Neural progenitor cell (in vitro differentiated cells): ENCODE measurements at regions not wholly inside any gene's neighbourhood (a gene's known extent, or its start where the extent isn't known, plus 50 kb on each side); places are given as distances from the start of the nearest gene placed in this dataset.

ENCODE experiments used
- DNase-seq: peaks from one replicate; pipeline ENCODE4 v3.0.0-alpha.2; 2016; ENCODE audit warnings: low spot score
- H2AFZ ChIP-seq: fragments of 200-600 bp; sonication (generic); replicated peaks from 2 replicates; pipeline ENCODE4 v1.6.1; 2016; ENCODE audit warnings: antibody characterized with exemption
- H3F3A ChIP-seq: fragments of 200-600 bp; sonication (generic); 2 replicates; pipeline ENCODE4 v1.6.1; 2016; ENCODE audit warnings: antibody characterized with exemption, low read depth
- H3K27ac ChIP-seq: fragments of 200-600 bp; sonication (generic); 2 replicates; pipeline ENCODE4 v1.5.1; 2016; ENCODE audit warnings: mild to moderate bottlenecking
- H3K27me3 ChIP-seq: fragments of 200-600 bp; sonication (generic); 2 replicates; pipeline ENCODE4 v1.6.1; 2016; ENCODE audit warnings: mild to moderate bottlenecking, moderate library complexity
- H3K36me3 ChIP-seq: fragments of 200-600 bp; sonication (generic); 2 replicates; pipeline ENCODE4 v1.5.1; 2016
- H3K4me1 ChIP-seq: fragments of 200-600 bp; sonication (generic); 2 replicates; pipeline ENCODE4 v1.6.1; 2016; ENCODE audit warnings: mixed run types
- H3K4me2 ChIP-seq: fragments of 200-600 bp; sonication (generic); 2 replicates; pipeline ENCODE4 v1.6.1; 2016
- H3K4me3 ChIP-seq: fragments of 200-600 bp; sonication (generic); 2 replicates; pipeline ENCODE4 v1.5.1; 2016
- H3K79me2 ChIP-seq: fragments of 200-600 bp; sonication (generic); 2 replicates; pipeline ENCODE4 v1.6.1; 2016; ENCODE audit warnings: low read depth
- H3K9ac ChIP-seq: fragments of 200-600 bp; sonication (generic); 2 replicates; pipeline ENCODE4 v1.6.1; 2016
- H3K9me3 ChIP-seq: fragments of 200-600 bp; sonication (generic); 2 replicates; pipeline ENCODE4 v1.5.1; 2016; ENCODE audit warnings: low read depth
- H4K20me1 ChIP-seq: fragments of 200-600 bp; sonication (generic); 2 replicates; pipeline ENCODE4 v1.6.1; 2016; ENCODE audit warnings: low read depth
- H3K27ac Mint-ChIP-seq: 3 replicates; pipeline ENCODE4 v1.8.0; 2021; ENCODE audit warnings: mixed read lengths
- H3K27me3 Mint-ChIP-seq: 2 replicates; pipeline ENCODE4 v1.8.0; 2022; ENCODE audit warnings: low read depth, mild to moderate bottlenecking, inconsistent platforms, moderate library complexity, mixed read lengths; ENCODE audit not compliant: insufficient read depth
- H3K36me3 Mint-ChIP-seq: 3 replicates; pipeline ENCODE4 v1.8.0; 2021; ENCODE audit warnings: mixed read lengths
- H3K4me1 Mint-ChIP-seq: 3 replicates; pipeline ENCODE4 v1.8.0; 2021; ENCODE audit warnings: mixed read lengths
- H3K4me3 Mint-ChIP-seq: 3 replicates; pipeline ENCODE4 v1.8.0; 2021; ENCODE audit warnings: mild to moderate bottlenecking, moderate library complexity, mixed read lengths
- H3K9me3 Mint-ChIP-seq: 3 replicates; pipeline ENCODE4 v1.8.0; 2020; ENCODE audit warnings: mixed read lengths
- EZH2 ChIP-seq: fragments of 200-600 bp; sonication (generic); IDR thresholded peaks from 2 replicates; pipeline ENCODE4 v1.6.1; 2017; ENCODE audit warnings: antibody characterized with exemption, mild to moderate bottlenecking, moderate library complexity
- EZH2phosphoT487 ChIP-seq: fragments of 200-600 bp; sonication (generic); IDR thresholded peaks from 2 replicates; pipeline ENCODE4 v1.6.1; 2017; ENCODE audit warnings: antibody characterized with exemption
- TF ChIP-seq, protein P1 (sequence below): fragments of 200-600 bp; sonication (generic); IDR thresholded peaks from 2 replicates; pipeline ENCODE4 v1.5.1; 2017; ENCODE audit warnings: antibody characterized with exemption, mild to moderate bottlenecking

DNA sequence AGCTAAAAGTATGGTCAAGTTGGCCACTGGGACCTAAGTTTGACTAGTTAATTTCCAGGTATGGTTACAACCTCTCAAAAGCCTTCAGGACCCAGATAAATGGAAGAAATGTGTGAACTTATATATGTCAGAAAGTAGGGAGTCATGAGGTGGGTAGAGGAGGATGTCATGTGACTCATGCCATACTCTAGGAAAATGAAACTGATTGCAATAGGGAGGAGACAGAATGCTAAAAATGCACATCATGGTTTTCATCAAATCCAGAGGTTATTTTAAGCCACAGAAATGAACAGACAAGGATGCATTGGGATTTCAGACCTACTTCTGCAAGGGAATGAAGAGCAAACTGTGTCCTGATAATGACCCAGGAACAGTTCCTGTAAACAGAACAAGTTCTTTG, 310.0 kb downstream of the EDEM1 start:
- H3K36me3 Mint-ChIP-seq, result no peaks in the 10 kb centered on the region
- Histone ChIP-seq H3K4me2 (no peak overlapping the region), H4K20me1 (no peaks in the 10 kb centered on the region), H3K9me3 (no peaks in the 10 kb centered on the region), H3K79me2 (no peaks in the 10 kb centered on the region), H3K36me3 (no peaks in the 10 kb centered on the region), H3F3A (no peaks in the 10 kb centered on the region), H3K9ac (no peak overlapping the region), H2AFZ (no peak overlapping the region), H3K4me3 (no peak overlapping the region), H3K4me1 (no peaks in the 10 kb centered on the region), H3K27ac (no peak overlapping the region), H3K27me3 (no peaks in the 10 kb centered on the region)
- DNase-seq, result no peak
- no peaks in the 10 kb centered on the region for H3K27me3 Mint-ChIP-seq
- no peak overlapping the region for H3K27ac Mint-ChIP-seq
- TF ChIP-seq EZH2 (no peak), EZH2phosphoT487 (no peak)
- TF ChIP-seq, protein P1, sequence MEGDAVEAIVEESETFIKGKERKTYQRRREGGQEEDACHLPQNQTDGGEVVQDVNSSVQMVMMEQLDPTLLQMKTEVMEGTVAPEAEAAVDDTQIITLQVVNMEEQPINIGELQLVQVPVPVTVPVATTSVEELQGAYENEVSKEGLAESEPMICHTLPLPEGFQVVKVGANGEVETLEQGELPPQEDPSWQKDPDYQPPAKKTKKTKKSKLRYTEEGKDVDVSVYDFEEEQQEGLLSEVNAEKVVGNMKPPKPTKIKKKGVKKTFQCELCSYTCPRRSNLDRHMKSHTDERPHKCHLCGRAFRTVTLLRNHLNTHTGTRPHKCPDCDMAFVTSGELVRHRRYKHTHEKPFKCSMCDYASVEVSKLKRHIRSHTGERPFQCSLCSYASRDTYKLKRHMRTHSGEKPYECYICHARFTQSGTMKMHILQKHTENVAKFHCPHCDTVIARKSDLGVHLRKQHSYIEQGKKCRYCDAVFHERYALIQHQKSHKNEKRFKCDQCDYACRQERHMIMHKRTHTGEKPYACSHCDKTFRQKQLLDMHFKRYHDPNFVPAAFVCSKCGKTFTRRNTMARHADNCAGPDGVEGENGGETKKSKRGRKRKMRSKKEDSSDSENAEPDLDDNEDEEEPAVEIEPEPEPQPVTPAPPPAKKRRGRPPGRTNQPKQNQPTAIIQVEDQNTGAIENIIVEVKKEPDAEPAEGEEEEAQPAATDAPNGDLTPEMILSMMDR, result no peak
- H3K9me3 Mint-ChIP-seq, result no peaks in the 10 kb centered on the region
- H3K4me3 Mint-ChIP-seq, result no peak overlapping the region
- H3K4me1 Mint-ChIP-seq, result no peaks in the 10 kb centered on the region

DNA sequence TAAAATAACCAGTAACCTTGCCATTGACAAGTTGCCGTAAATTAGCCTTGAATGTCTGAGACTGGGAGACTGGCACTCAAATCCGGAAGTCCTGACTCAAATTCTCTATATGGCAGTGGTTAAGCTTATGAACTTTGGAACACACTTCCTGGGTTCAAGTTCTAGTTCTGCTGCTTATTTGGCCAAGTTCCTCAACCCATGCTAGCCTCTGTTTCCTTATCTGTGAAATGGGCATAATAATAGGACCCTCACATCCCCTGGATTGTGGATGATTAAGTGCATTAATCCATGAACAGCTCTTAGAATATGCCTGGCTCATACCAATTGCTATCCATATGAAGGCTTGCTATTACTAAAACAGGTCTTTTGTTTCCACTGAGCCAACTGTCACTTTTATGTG, 311.5 kb downstream of the EDEM1 start:
- H3K4me2 ChIP-seq, result no peak overlapping the region
- no peaks in the 10 kb centered on the region for H3K79me2 ChIP-seq
- no peaks in the 10 kb centered on the region for H3K4me1 ChIP-seq
- H3K9me3 Mint-ChIP-seq, result no peaks in the 10 kb centered on the region
- no peak overlapping the region for H3K27ac ChIP-seq
- H3K9ac ChIP-seq, result no peak overlapping the region
- H3K27me3 Mint-ChIP-seq, result no peaks in the 10 kb centered on the region
- no peak overlapping the region for H2AFZ ChIP-seq
- DNase-seq, result no peak
- H3K36me3 ChIP-seq, result no peaks in the 10 kb centered on the region
- no peak overlapping the region for H3K4me3 ChIP-seq
- H3K4me1 Mint-ChIP-seq, result no peaks in the 10 kb centered on the region
- no peaks in the 10 kb centered on the region for H3F3A ChIP-seq
- H3K27me3 ChIP-seq, result no peaks in the 10 kb centered on the region
- H3K9me3 ChIP-seq, result no peaks in the 10 kb centered on the region
- no peak overlapping the region for H3K4me3 Mint-ChIP-seq
- no peak overlapping the region for H3K27ac Mint-ChIP-seq
- TF ChIP-seq EZH2phosphoT487 (no peak), EZH2 (no peak)
- TF ChIP-seq, protein P1, result no peak
- no peaks in the 10 kb centered on the region for H3K36me3 Mint-ChIP-seq
- H4K20me1 ChIP-seq, result no peaks in the 10 kb centered on the region

DNA sequence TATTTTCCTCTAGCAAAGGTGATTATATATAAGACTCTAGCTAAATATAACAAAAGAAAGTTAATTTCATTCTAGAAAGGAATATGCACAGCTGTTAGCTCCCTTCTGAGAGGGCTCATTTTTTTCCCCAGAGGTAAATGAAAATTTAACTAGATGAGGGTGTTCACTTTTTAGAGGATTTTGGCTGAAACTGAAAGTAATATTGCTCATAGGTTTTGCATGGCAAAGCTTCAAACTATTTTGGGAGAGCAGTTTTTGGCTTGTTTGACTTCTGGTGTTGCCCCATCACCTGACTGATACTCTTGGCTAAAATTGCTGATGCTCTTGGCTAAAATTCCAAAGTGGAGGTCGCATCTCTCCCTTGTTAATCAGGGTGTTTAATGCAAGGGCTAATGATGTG, 311.9 kb downstream of the EDEM1 start:
- H3K4me1 Mint-ChIP-seq, result no peaks in the 10 kb centered on the region
- H3K27ac Mint-ChIP-seq, result no peak overlapping the region
- H3K27me3 Mint-ChIP-seq, result no peaks in the 10 kb centered on the region
- no peak overlapping the region for H3K9ac ChIP-seq
- H3K9me3 ChIP-seq, result no peaks in the 10 kb centered on the region
- H3K36me3 ChIP-seq, result no peaks in the 10 kb centered on the region
- no peak overlapping the region for H2AFZ ChIP-seq
- H3F3A ChIP-seq, result no peaks in the 10 kb centered on the region
- H3K27ac ChIP-seq, result no peak overlapping the region
- no peak overlapping the region for H3K4me3 Mint-ChIP-seq
- no peaks in the 10 kb centered on the region for H3K27me3 ChIP-seq
- H3K79me2 ChIP-seq, result no peaks in the 10 kb centered on the region
- no peaks in the 10 kb centered on the region for H3K4me1 ChIP-seq
- no peaks in the 10 kb centered on the region for H3K36me3 Mint-ChIP-seq
- no peaks in the 10 kb centered on the region for H3K9me3 Mint-ChIP-seq
- H3K4me2 ChIP-seq, result no peak overlapping the region
- DNase-seq, result no peak
- H4K20me1 ChIP-seq, result no peaks in the 10 kb centered on the region
- TF ChIP-seq EZH2phosphoT487, result no peak
- TF ChIP-seq, protein P1, result no peak
- TF ChIP-seq EZH2, result no peak
- H3K4me3 ChIP-seq, result no peak overlapping the region

DNA sequence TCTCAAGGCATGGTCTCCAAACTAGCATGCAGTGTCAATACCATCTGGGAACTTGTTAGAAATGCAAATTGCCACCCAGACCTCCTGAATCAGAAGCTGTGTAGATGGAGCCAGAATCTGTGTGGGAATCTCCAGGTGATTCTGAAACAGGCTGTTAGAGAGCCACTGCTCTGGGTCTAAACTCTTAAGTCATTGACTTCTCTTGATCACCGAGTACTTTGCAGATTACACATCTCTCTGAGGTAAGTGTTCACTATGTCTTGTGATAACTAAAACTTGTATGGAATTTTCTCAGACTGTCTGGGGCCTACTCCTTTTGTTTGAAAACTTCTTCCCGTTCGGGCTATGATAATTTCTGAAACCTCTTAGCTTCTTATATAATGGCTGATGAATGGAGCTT, 315.6 kb downstream of the EDEM1 start:
- H3K36me3 ChIP-seq, result no peaks in the 10 kb centered on the region
- H3K9me3 Mint-ChIP-seq, result peaks cover 2% of the 10 kb centered on the region
- H3K9ac ChIP-seq, result no peak overlapping the region
- no peaks in the 10 kb centered on the region for H3K9me3 ChIP-seq
- no peaks in the 10 kb centered on the region for H3K27me3 ChIP-seq
- H3K4me2 ChIP-seq, result no peak overlapping the region
- no peak overlapping the region for H3K4me3 Mint-ChIP-seq
- H3K36me3 Mint-ChIP-seq, result no peaks in the 10 kb centered on the region
- DNase-seq, result no peak
- H3K79me2 ChIP-seq, result no peaks in the 10 kb centered on the region
- no peaks in the 10 kb centered on the region for H3K4me1 ChIP-seq
- H2AFZ ChIP-seq, result no peak overlapping the region
- no peak overlapping the region for H3K27ac Mint-ChIP-seq
- H3F3A ChIP-seq, result no peaks in the 10 kb centered on the region
- H3K4me3 ChIP-seq, result no peak overlapping the region
- H3K27me3 Mint-ChIP-seq, result peaks cover 2% of the 10 kb centered on the region
- H3K4me1 Mint-ChIP-seq, result no peaks in the 10 kb centered on the region
- H4K20me1 ChIP-seq, result no peaks in the 10 kb centered on the region
- no peak for TF ChIP-seq EZH2
- no peak overlapping the region for H3K27ac ChIP-seq
